BLaER1 treated with 17β-estradiol and CSF1 and Interleukin-3, amounts not matched to agents 10 nM and 100 nM (cell line): ENCODE measurements at regions not wholly inside any gene's neighbourhood (a gene's known extent, or its start where the extent isn't known, plus 50 kb on each side); places are given as distances from the start of the nearest gene placed in this dataset.

Experiments used
- H3K27ac ChIP-seq, 11 experiments: shearing (Covaris generic); formaldehyde crosslinking; 2 replicates each; pipeline ENCODE4 v1.8.1; 2022
- H3K27me3 ChIP-seq, 11 experiments: shearing (Covaris generic); formaldehyde crosslinking; 2 replicates each; pipeline ENCODE4 v1.8.1; 2022
- H3K36me3 ChIP-seq, 11 experiments: shearing (Covaris generic); formaldehyde crosslinking; 2 replicates each; pipeline ENCODE4 v1.8.1; 2022
- H3K4me1 ChIP-seq, 10 experiments: shearing (Covaris generic); formaldehyde crosslinking; 2 replicates each; pipeline ENCODE4 v1.8.1; 2022
- H3K4me2 ChIP-seq, 11 experiments: shearing (Covaris generic); formaldehyde crosslinking; 2 replicates each; pipeline ENCODE4 v1.8.1; 2022
- H3K4me3 ChIP-seq, 10 experiments: shearing (Covaris generic); formaldehyde crosslinking; 2 replicates each; pipeline ENCODE4 v1.8.1; 2022
- H3K9ac ChIP-seq, 11 experiments: shearing (Covaris generic); formaldehyde crosslinking; 2 replicates each; pipeline ENCODE4 v1.8.1; 2022
- H3K9me3 ChIP-seq, 11 experiments: shearing (Covaris generic); formaldehyde crosslinking; replicated peaks in 1 of 11; 2 replicates each; pipeline ENCODE4 v1.8.1; 2022
- H4K20me1 ChIP-seq, 11 experiments: shearing (Covaris generic); formaldehyde crosslinking; 2 replicates each; pipeline ENCODE4 v1.8.1; 2022
- Cebpa-rat ChIP-seq, 11 experiments: shearing (Covaris generic); IDR thresholded peaks; 2 replicates each; pipeline ENCODE4 v1.8.1; 2022

GRCh38 chr14:75375983-75376382, 51.8 kb upstream of the JDP2 start:
- Histone ChIP-seq H3K27ac (no peak overlapping the region), H3K9ac (no peak overlapping the region), H3K9me3 (no peaks in the 10 kb centered on the region), H3K4me1 (peaks cover 0 to 14% (median 0%) of the 10 kb centered on the region in 10 experiments; a peak in 5 of 20 replicates), H3K4me3 (no peak overlapping the region), H3K36me3 (no peaks in the 10 kb centered on the region), H3K4me2 (no peak overlapping the region), H4K20me1 (no peaks in the 10 kb centered on the region), H3K27me3 (no peaks in the 10 kb centered on the region)
- TF ChIP-seq Cebpa-rat (IDR thresholded peaks at IDR 0.05): no peak
